ENCODE measurements at regions not wholly inside any gene's neighbourhood (a gene's known extent, or its start where the extent isn't known, plus 50 kb on each side); places are given as distances from the start of the nearest gene placed in this dataset.
"Not testable (repeated sequence)": the region's sequence is repeated elsewhere in the genome, so short reads cannot be mapped to it uniquely, and the experiment has no call there.

GRCh38 chr16:9596788-9597187, 505.3 kb downstream of the HAPSTR1 start:
- DNase-seq: no peak

DNA sequence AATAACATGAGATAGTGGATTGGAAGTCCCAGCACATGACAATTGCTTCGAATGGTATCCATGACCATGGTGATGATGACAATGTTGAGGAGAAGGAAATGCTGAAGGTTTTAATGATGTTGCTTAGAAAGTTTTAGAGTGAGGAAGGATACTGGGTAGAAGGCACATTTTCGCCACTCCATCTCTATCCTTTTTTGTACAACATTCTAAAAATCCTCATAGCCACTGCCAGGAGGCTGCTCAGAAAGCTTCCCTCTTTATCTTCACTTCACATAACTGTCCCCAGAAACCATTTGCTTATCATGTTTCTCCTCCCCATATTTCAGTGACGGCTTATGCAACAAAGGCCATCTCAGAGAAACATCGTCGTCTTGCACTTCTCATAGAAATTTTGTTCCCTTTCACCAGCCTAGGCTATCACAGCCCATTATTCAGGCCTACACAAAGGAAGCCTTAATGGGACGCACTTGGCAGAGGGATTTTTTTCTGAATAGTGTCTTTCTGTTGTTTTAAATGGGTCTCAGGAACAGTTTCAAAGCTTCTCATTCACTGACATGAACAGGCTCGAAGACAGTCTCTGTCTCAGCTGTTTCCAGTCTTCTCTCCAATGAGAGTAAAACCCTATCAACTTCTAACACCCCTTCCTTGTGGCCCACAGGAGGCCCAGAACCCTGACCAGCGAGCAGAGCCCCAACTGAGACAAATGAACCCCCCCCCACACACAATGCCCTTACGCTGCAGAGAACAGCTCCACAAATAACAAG, 506.7 kb downstream of the HAPSTR1 start:
- no peak for DNase-seq

DNA sequence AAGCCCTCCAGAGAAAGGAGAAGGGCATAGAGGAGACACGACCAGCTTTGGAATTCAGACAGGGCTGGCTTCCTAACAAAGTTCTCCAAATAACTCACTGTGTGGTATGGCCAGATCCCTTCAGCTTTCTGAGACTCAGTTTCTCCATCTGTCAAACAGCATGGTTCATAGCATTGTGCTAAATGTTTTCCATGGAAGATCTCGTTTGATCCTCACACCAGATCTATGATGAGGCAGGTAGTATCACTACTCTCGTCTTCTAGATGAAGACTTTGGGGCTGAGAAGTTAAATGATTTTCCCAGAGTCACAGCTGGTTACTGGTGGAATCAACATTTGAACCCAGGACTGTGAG, 507.3 kb downstream of the HAPSTR1 start:
- DNase-seq: no peak

DNA sequence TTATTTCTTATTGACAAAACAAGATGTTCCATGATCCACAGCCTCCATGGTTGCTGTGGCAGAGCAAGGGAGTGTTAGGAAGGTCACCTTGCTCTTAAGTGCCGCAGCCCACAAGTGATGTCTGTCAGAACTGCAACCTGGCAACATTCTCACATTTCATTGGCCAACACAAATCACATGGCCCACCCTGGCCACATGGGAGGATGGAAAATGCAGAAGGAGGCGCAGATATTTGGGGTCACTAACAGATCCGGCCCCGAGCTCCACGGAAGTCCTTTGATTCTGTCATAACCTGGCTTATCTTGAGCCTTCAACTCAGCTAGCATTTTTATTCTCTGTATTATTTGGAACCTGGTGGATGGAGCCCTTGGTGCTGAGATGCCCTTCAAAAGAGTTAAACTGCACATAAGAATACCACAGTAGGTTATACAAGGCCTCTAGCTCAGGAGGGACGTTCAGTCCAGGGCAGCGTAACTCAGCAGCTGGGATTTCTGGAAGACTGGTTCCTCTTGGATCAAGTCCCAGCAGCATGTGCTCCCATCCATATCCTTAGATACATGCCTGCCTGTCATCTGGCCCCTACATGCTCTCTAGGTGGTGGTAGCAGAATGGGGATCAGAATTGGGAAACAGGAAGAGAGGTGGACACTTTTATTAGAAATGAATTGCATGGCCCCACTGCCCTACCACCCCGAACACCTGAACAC, 508.1 kb downstream of the HAPSTR1 start:
- no peak for DNase-seq

DNA sequence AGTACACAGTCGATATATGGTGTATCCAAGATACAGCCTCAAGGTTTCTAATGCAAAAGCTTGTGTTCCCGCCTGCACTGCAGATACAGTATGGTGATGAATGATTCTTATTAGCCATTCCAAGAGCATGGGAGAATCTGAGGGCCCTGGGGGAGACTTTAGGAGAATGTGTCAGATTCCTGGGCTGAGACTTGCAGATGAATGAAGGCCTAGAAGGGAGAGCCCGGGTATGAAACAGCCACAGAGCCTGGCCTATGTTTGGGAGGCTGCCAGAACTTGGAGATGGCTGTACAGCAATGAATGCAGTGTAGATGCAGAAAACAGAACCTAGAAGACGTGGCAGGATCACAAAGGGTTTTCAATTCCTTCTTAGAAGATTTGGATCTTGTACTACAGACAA, 510.7 kb downstream of the HAPSTR1 start:
- no peak for DNase-seq

DNA sequence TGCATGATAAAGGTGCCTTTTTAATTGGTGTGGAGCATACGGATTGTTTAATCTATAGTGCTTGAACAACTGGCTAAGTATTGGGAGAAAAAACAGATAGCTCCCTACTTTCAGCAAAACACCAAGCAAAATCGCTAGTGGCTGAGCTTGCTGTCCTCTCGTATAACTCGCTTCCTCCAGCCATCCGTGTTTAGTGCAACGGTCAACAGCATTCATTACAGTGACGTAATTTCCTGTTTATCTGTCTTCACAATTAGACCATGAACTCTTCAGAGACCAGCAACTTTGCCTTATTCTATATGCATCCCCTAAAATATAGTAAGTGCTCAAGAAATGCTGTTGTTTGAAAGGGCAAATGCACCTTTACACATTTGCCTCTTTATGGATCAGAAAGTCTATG, 511.9 kb downstream of the HAPSTR1 start:
- DNase-seq: no peak

- no peak for DNase-seq
Measured at GRCh38 chr16:9607515-9608230, 516.2 kb downstream of the HAPSTR1 start.

- DNase-seq: no peak
Measured at GRCh38 chr16:9610727-9611126, 519.3 kb downstream of the HAPSTR1 start.

- peak; percentile 1 for DNase-seq
Measured at GRCh38 chr16:9612267-9612666, 520.8 kb downstream of the HAPSTR1 start.

- DNase-seq: no peak
Measured at GRCh38 chr16:9614389-9614788, 522.9 kb downstream of the HAPSTR1 start.

- DNase-seq: no peak
Measured at GRCh38 chr16:9622268-9622667, 530.8 kb downstream of the HAPSTR1 start.

DNA sequence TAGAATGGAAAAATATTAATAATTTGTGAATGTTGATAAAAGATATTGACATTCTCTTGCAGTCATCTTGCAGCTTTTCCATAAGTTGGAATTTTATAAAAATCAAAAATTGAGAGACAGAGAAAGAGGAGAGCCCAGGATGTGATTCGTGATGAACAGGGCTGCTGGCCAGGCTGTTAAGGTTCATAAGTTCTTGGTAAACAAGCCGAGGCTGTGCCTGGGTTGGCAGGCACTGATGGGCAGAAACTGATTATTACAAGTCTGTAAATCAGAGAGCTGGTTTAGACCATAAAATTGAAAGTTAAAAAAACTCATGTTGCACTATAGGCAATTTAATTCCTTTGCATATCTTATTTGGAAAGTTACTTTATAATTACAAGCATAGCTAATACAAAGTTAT, 533.7 kb downstream of the HAPSTR1 start:
- no peak for DNase-seq

DNA sequence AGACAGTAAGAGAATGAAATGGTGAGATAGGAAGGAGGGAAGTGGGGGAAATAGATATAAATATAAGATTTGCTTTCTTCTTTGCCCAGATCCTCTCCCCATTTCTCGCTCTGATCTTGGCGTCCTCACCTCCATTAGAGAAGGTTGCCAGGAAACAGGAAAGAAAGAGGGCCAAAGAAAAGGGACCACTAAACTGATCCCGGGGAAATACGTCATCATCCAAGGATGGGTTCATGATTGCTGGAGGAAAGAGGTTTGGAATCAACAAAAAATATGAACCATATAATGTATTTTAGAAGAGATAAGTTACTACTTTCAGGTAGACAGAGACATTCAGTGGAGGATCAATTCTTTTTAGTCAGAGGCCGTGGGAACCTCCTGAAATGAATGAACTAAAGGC, 536.0 kb downstream of the HAPSTR1 start:
- no peak for DNase-seq

DNA sequence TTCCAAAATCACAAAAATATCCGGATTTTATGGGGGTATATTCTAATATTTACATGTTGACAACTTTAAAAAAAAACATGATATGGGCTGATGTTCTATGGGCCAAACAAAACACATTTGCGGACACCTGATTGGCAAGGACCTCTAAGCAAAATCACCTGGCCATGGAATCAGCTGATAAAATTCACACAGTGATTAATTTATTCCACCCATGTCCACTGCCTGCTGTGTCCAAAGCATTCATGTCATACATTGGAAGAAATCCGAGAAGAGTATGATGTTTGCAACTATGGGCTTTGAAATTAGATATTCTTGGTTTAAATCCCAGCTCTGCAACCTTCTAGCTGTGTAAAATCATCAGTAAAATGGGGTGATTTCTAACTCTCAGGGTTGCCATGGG, 538.7 kb downstream of the HAPSTR1 start:
- DNase-seq: no peak

DNA sequence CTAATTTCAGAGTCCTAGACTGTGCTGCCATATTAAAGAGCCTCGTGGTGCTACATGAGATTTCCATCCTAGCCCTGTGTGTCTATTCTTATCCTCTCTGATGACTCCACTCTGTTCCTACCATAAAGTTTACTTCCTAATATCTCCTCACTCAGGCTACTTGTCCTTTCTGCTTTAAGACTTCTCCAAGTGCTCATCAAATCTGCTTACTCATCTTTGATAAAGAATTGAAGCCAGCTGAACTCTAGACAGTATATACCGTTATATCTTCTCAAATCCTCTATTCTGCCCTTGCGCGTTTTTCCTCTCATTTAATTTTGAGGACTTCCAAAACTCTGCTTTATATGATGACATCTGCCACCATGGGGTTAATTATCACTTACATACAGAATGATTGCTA, 539.5 kb downstream of the HAPSTR1 start:
- no peak for DNase-seq

- no peak for DNase-seq
Measured at GRCh38 chr16:9633844-9634243, 542.4 kb downstream of the HAPSTR1 start.

- not testable (repeated sequence) for DNase-seq
Measured at GRCh38 chr16:9635150-9635720, 543.8 kb downstream of the HAPSTR1 start.

DNA sequence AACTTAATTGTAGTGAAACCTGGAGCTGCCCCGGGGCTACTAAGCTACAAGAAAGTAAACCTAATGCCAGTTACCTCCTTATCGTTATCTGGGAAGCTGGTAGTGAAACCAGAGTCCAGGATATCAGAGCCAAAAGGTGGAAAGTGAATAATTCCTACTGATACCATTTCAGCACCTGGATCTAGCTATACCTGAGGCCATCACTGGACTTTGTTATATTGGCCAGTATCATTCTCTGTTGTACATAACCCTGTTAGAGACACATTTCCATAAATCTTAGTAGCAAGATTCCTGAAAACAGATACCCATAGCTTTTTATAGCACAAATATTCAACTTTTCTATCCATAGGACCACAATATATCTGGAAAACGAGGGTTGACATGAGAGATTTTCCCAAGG, 538.0 kb downstream of the GRIN2A start:
- no peak for DNase-seq

DNA sequence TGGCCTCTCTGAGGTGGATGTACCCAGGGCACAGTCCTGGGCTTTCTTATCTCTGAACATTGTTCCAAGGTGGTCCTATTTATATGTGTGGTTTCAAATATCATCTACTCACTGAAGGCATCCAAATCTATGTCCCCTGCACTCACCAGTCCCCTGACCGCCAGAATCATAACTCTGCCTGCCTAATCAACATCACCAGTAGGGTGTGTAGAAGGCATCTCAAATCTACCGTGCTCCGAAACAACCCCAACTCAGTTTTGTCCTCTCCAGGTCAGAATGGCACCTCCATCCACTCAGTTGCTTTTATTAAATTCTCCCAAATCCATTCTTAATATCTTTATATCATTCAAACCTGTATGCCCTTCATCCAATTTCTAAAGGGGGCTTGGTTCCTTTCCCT, 536.3 kb downstream of the GRIN2A start:
- DNase-seq: no peak

DNA sequence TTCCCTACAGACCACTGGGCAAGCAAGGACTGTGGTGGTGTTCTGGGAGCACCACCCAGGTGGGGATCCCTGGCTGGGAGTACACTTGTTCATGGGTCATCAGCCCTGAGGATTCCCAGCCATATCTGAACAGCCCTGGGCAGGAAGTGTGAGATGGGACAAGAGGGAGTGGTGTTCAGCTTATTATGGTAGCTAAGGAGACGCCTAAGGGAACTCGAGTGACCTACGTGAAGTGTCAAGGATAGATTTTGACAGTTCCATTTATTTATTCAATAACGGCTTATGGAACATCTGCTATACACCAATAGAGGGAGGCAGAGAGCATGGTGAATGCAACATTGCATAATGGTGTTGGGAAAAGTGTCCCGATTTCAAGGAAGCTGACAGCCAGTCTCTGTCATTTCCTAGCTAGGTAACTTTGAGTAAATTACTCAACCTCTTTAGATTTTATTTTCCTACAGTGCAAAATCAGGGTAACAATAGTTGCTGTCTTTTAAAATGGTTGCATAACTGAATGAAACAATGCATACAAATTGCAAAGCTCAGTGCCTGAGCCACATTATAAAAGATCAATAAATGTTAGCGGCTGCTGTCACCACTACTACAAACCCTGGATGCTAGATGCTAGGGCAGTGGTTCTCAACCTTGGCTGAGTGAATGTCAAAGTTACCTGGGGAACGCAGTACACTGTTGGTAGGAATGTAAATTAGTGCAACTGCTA, 534.1 kb downstream of the GRIN2A start:
- peak; percentile 28 for DNase-seq

GRCh38 chr16:9650284-9650683, 531.9 kb downstream of the GRIN2A start:
- no peak for DNase-seq

- no peak for DNase-seq
Measured at GRCh38 chr16:9655051-9655450, 527.2 kb downstream of the GRIN2A start.

- no peak for DNase-seq
Measured at GRCh38 chr16:9657641-9658040, 524.6 kb downstream of the GRIN2A start.

Data from fibroblast of skin of scalp (primary cell).